Naive thymus-derived CD8-positive, alpha-beta T cell (primary cell): ENCODE measurements at regions not wholly inside any gene's neighbourhood (a gene's known extent, or its start where the extent isn't known, plus 50 kb on each side); places are given as distances from the start of the nearest gene placed in this dataset.
A peak's percentile ranks its signal among the peaks of the same experiment; 100 is the strongest.

Experiments used
- ATAC-seq, 2 donors: fragments of 150-1000 bp; cut with Tn5 transposase in 1 of 2; sonication (Bioruptor Pico), chemical (Tn5 transposase) in 1 of 2; 1 replicate in 1 of 2; 2 replicates in 1 of 2; pipeline ENCODE4 v1.10.0; 2021; ENCODE audit warnings: mild to moderate bottlenecking in 2 of 2, moderate library complexity in 2 of 2
- POLR2A ChIA-PET: fragments of 350-600 bp; sonication (Branson Sonifier 250); formaldehyde crosslinking; loops from one replicate; lab custom pipeline; 2021; ENCODE audit warnings: antibody characterized with exemption; lab: Charles Lee
- DNase-seq, 10 donors: peaks; one replicate each; pipeline versions ENCODE4 v3.0.0 to v3.0.0-alpha.2; 2020 to 2022
- H3K27ac Mint-ChIP-seq, 10 donors: one replicate each; pipeline ENCODE4 v1.8.0; 2020 to 2022; ENCODE audit warnings: mild to moderate bottlenecking in 10 of 10, mixed read lengths in 10 of 10, moderate library complexity in 4 of 10, inconsistent platforms in 1 of 10
- H3K27me3 Mint-ChIP-seq, 5 donors: one replicate each; pipeline ENCODE4 v1.8.0; 2021 to 2022; ENCODE audit warnings: mixed read lengths in 5 of 5
- H3K36me3 Mint-ChIP-seq, 3 donors: one replicate each; pipeline ENCODE4 v1.8.0; 2020 to 2022; ENCODE audit warnings: mixed read lengths in 3 of 3, mild to moderate bottlenecking in 2 of 3, inconsistent platforms in 1 of 3
- H3K4me1 Mint-ChIP-seq, 4 donors: one replicate each; pipeline ENCODE4 v1.8.0; 2021 to 2022; ENCODE audit warnings: mixed read lengths in 4 of 4
- H3K4me3 Mint-ChIP-seq, 10 donors: one replicate each; pipeline ENCODE4 v1.8.0; 2020 to 2022; ENCODE audit warnings: mild to moderate bottlenecking in 10 of 10, mixed read lengths in 10 of 10, moderate library complexity in 6 of 10, inconsistent platforms in 1 of 10
- H3K9me3 Mint-ChIP-seq, 9 donors: one replicate each; pipeline ENCODE4 v1.8.0; 2020 to 2022; ENCODE audit warnings: mixed read lengths in 9 of 9, mild to moderate bottlenecking in 3 of 9, inconsistent platforms in 1 of 9, moderate library complexity in 1 of 9

DNA sequence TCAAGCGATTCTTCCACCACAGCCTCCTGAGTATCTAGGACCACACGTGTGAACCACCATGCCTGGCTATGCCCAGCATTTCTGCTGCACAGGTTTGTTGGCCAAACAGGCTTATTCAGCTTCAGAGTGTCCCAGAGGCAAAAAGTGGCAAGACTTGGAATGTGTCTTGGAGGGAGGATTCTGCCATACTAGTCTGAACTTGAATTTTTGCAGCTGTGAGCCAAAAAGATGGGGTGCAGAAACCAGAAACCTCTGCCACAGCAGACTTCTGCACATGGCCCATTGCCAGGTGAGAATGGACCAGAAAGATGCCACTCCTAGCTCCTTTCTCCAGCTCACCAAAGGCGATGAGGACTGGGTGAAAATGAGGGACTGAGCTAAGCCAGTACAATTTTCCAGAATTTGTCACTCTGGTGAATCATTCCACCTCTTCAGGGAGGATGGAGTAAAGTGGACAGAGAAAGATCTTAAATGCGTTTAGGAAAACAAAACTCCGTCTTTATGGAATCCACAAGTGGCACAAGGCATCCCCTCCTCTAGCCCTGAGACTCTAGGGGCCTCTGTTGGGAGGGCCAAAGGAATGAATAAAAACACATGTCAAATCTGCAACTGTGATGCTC, 369.1 kb upstream of the CLNK start:
- H3K4me3 Mint-ChIP-seq = no peak overlapping the region

DNA sequence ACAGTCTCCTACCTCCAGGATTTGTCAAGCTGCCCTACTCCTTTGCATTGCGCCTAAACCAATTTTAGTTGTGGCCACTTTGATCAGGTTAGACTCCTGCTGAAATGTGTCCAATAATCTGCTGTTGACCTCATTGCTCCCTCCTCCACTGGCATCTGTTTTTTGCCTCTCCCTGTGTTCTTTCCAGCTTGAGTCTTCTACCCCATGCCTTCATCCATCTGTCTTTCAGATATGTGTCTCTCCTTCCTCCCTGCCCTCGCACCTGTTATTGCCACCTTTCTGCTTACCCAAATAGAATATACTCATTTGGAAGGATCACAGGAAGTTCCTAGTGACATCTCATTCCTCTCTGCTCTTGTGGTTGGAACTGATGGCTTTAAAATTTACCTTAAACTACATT, 366.6 kb upstream of the CLNK start:
- POLR2A ChIA-PET = no interaction called here
- peaks cover 0 to 4% (median 0%) of the 10 kb centered on the region in 5 donors for H3K27me3 Mint-ChIP-seq
- DNase-seq (no peak), ATAC-seq (no peak)
- H3K4me3 Mint-ChIP-seq = no peak overlapping the region
- H3K36me3 Mint-ChIP-seq = peaks cover 0 to 6% (median 0%) of the 10 kb centered on the region in 3 donors
- peaks cover 0 to 5% (median 0%) of the 10 kb centered on the region in 4 donors for H3K4me1 Mint-ChIP-seq
- H3K9me3 Mint-ChIP-seq = peaks cover 0 to 11% (median 2%) of the 10 kb centered on the region in 9 donors
- no peak overlapping the region for H3K27ac Mint-ChIP-seq

More for the DNA sequence above, 369.1 kb upstream of the CLNK start:
- ATAC-seq = no peak
- POLR2A ChIA-PET = no interaction called here
- Mint-ChIP-seq H3K9me3 (peaks cover 0 to 2% (median 0%) of the 10 kb centered on the region in 9 donors), H3K27me3 (peaks cover 0 to 4% (median 0%) of the 10 kb centered on the region in 5 donors), H3K27ac (no peak overlapping the region), H3K4me1 (no peaks in the 10 kb centered on the region), H3K36me3 (no peaks in the 10 kb centered on the region)
- DNase-seq = no peak

DNA sequence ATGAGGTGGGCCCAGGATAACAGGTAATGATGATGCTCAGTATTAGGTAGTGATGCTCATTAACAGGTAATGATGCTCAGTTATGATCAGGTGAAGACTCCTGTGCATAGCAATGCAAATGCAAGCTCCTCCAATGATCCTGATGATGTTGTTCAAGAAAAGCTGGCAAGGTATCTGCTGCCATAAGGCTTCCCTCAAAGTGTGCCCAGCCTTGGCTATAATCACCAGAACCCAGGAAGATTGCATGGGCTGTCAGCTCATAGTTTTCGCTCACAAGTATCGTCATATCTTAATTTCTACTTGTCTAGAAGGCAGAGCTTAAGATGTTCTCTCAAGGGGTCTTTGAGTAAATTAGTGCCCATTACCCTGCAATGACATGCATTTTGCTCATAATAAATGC, 366.2 kb upstream of the CLNK start:
- Mint-ChIP-seq H3K4me3 (no peak overlapping the region), H3K27ac (no peak overlapping the region), H3K36me3 (peaks cover 0 to 10% (median 0%) of the 10 kb centered on the region in 3 donors), H3K4me1 (peaks cover 0 to 5% (median 0%) of the 10 kb centered on the region in 4 donors), H3K9me3 (peaks cover 0 to 15% (median 3%) of the 10 kb centered on the region in 9 donors), H3K27me3 (peaks cover 0 to 4% (median 0%) of the 10 kb centered on the region in 5 donors)
- POLR2A ChIA-PET = no interaction called here
- ATAC-seq (no peak), DNase-seq (no peak)

GRCh38 chr4:11049001-11049400, 364.4 kb upstream of the CLNK start:
- Mint-ChIP-seq H3K27me3 (peaks cover 0 to 8% (median 0%) of the 10 kb centered on the region in 5 donors), H3K36me3 (peaks cover 0 to 17% (median 0%) of the 10 kb centered on the region in 3 donors), H3K9me3 (peaks cover 2 to 23% (median 3%) of the 10 kb centered on the region in 9 donors), H3K4me1 (peaks cover 0 to 9% (median 0%) of the 10 kb centered on the region in 4 donors), H3K27ac (no peak overlapping the region), H3K4me3 (no peak overlapping the region)
- ATAC-seq (no peak), DNase-seq (no peak)
- POLR2A ChIA-PET = no interaction called here

GRCh38 chr4:11042760-11043159, 358.2 kb upstream of the CLNK start:
- DNase-seq (no peak), ATAC-seq (no peak)
- Mint-ChIP-seq H3K27ac (no peak overlapping the region), H3K36me3 (peaks cover 0 to 17% (median 0%) of the 10 kb centered on the region in 3 donors), H3K9me3 (peaks cover 0 to 23% (median 3%) of the 10 kb centered on the region in 9 donors), H3K27me3 (peaks cover 0 to 5% (median 0%) of the 10 kb centered on the region in 5 donors), H3K4me3 (no peak overlapping the region), H3K4me1 (peaks cover 0 to 28% (median 0%) of the 10 kb centered on the region in 4 donors)
- POLR2A ChIA-PET = no interaction called here

GRCh38 chr4:11039634-11040131, 355.1 kb upstream of the CLNK start:
- ATAC-seq = peak in 1 of 2 donors; percentile 10
- H3K27ac Mint-ChIP-seq = no peak overlapping the region
- POLR2A ChIA-PET = no interaction called here
- H3K27me3 Mint-ChIP-seq = no peaks in the 10 kb centered on the region
- H3K4me1 Mint-ChIP-seq = peaks cover 0 to 23% (median 0%) of the 10 kb centered on the region in 4 donors
- H3K36me3 Mint-ChIP-seq = no peaks in the 10 kb centered on the region
- peaks cover 0 to 4% (median 0%) of the 10 kb centered on the region in 9 donors for H3K9me3 Mint-ChIP-seq
- no peak overlapping the region for H3K4me3 Mint-ChIP-seq
- DNase-seq = no peak

GRCh38 chr4:11038926-11039325, 354.4 kb upstream of the CLNK start:
- POLR2A ChIA-PET = no interaction called here
- H3K36me3 Mint-ChIP-seq = no peaks in the 10 kb centered on the region
- H3K27me3 Mint-ChIP-seq = no peaks in the 10 kb centered on the region
- ATAC-seq = no peak
- H3K9me3 Mint-ChIP-seq = peaks cover 0 to 2% (median 0%) of the 10 kb centered on the region in 9 donors
- no peak overlapping the region for H3K4me3 Mint-ChIP-seq
- no peak overlapping the region for H3K27ac Mint-ChIP-seq
- DNase-seq = no peak
- peaks cover 0 to 18% (median 0%) of the 10 kb centered on the region in 4 donors for H3K4me1 Mint-ChIP-seq

GRCh38 chr4:11037637-11038036, 353.1 kb upstream of the CLNK start:
- H3K9me3 Mint-ChIP-seq = no peaks in the 10 kb centered on the region

DNA sequence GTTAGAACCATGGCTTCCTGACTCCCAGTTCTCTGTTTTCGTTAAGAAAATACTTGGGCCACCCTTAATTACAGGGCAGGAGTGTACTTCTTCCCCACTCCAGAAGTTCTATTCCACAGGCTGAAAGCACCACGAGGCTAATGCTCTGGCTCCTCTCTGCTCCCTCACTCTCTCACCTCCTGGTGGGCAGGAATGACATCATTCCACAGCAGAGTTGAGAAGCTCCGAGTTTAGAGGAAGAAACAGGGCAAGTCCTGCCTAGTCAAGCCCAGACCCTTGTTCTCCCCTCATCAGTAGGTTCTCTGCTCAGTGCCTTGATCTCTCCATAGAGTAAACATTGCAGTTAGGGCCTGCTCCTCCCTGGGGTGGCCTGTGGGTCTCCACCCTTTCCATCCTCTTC, 343.8 kb upstream of the CLNK start:
- no peaks in the 10 kb centered on the region for H3K4me1 Mint-ChIP-seq
- peaks cover 0 to 11% (median 3%) of the 10 kb centered on the region in 9 donors for H3K9me3 Mint-ChIP-seq
- peaks cover 0 to 2% (median 0%) of the 10 kb centered on the region in 5 donors for H3K27me3 Mint-ChIP-seq
- no peak overlapping the region for H3K4me3 Mint-ChIP-seq
- DNase-seq = no peak
- POLR2A ChIA-PET = no interaction called here
- H3K27ac Mint-ChIP-seq = no peak overlapping the region
- H3K36me3 Mint-ChIP-seq = peaks cover 0 to 4% (median 0%) of the 10 kb centered on the region in 3 donors
- no peak for ATAC-seq

More at GRCh38 chr4:11037637-11038036, 353.1 kb upstream of the CLNK start:
- peaks cover 0 to 11% (median 0%) of the 10 kb centered on the region in 4 donors for H3K4me1 Mint-ChIP-seq
- H3K4me3 Mint-ChIP-seq = no peak overlapping the region
- H3K27me3 Mint-ChIP-seq = no peaks in the 10 kb centered on the region
- DNase-seq (no peak), ATAC-seq (no peak)
- no peaks in the 10 kb centered on the region for H3K36me3 Mint-ChIP-seq
- no peak overlapping the region for H3K27ac Mint-ChIP-seq
- POLR2A ChIA-PET = no interaction called here

- Mint-ChIP-seq H3K27ac (peak overlapping the region in 1 of 10 donors; percentile 1), H3K36me3 (no peaks in the 10 kb centered on the region), H3K9me3 (no peaks in the 10 kb centered on the region), H3K4me1 (no peaks in the 10 kb centered on the region), H3K4me3 (no peak overlapping the region), H3K27me3 (peaks cover 0 to 1% (median 0%) of the 10 kb centered on the region in 5 donors)
- POLR2A ChIA-PET = no interaction called here
- DNase-seq = no peak
- ATAC-seq = no peak
These were observed 336.8 kb upstream of the CLNK start for GRCh38 chr4:11021333-11021732.

DNA sequence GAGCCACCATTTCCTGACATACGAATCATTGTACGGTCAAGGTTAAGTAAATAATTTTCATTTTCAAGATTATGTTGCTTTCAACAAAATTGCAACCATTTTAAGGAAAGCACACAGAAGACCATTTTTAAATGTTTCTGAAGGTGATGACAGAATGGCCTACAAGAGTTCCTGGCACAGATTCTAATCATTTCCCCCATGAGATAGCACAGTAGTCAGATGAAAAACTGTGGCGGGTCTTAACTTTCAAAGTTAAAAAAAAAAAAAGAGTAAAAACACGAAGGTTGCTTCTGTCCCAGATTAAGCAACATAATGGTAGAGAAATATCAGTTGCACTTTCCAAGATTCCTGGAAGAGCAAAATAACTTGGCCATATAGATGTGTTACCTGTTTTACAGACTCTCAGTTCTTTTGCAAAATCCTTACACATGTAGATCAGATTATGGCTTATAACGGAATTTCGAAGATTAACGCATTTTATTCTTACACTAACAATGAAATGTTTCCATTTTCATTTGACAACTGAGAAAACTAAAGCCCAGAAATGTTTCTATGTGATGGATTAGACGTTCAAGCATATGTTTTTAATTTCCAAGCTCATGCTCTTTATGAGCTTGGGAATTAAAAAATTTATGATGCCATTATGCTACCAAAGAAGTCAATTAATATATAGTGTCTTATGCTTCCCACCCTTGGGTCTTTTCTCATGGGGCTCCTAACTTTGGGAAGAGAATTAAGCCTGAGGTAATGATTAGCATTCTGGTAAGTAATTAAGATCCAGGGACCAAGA, 335.1 kb upstream of the CLNK start:
- POLR2A ChIA-PET = no interaction called here
- DNase-seq (no peak), ATAC-seq (no peak)
- H3K36me3 Mint-ChIP-seq = no peaks in the 10 kb centered on the region
- peaks cover 0 to 1% (median 0%) of the 10 kb centered on the region in 5 donors for H3K27me3 Mint-ChIP-seq
- no peaks in the 10 kb centered on the region for H3K4me1 Mint-ChIP-seq
- H3K9me3 Mint-ChIP-seq = no peaks in the 10 kb centered on the region
- no peak overlapping the region for H3K27ac Mint-ChIP-seq
- H3K4me3 Mint-ChIP-seq = no peak overlapping the region

- POLR2A ChIA-PET = no interaction called here
- Mint-ChIP-seq H3K27me3 (peaks cover 0 to 5% (median 0%) of the 10 kb centered on the region in 5 donors), H3K4me3 (no peak overlapping the region)
These were observed 329.6 kb upstream of the CLNK start for GRCh38 chr4:11014199-11014598.

More at GRCh38 chr4:11014199-11014598, 329.6 kb upstream of the CLNK start:
- Mint-ChIP-seq H3K27ac (no peak overlapping the region), H3K4me1 (no peaks in the 10 kb centered on the region), H3K9me3 (peaks cover 0 to 1% (median 0%) of the 10 kb centered on the region in 9 donors), H3K36me3 (no peaks in the 10 kb centered on the region)
- no peak for ATAC-seq
- no peak for DNase-seq
